ENCODE measurements at regions not wholly inside any gene's neighbourhood (a gene's known extent, or its start where the extent isn't known, plus 50 kb on each side); places are given as distances from the start of the nearest gene placed in this dataset.

GRCh38 chr20:40336533-40336932, 352.5 kb downstream of the MAFB start:
- no peak for DNase-seq
- Histone ChIP-seq H3K27me3 (replicated peaks) (no peaks in the 10 kb centered on the region), H3K36me3 (replicated peaks) (no peaks in the 10 kb centered on the region), H3K4me3 (ENCODE audit: low read depth, low read length) (no peak overlapping the region), H3K27ac (no peak overlapping the region)
- TF ChIP-seq CTCF (IDR thresholded peaks at IDR 0.05; ENCODE audit: low read depth, low read length, missing control alignments), result no peak
- in situ Hi-C loops (cut with HindIII; ENCODE audit: low pct_ligation_motif_present, low sequenced_read_pairs), result no loop called here

GRCh38 chr20:40335901-40336351, 353.1 kb downstream of the MAFB start:
- Histone ChIP-seq H3K36me3 (replicated peaks) (no peaks in the 10 kb centered on the region), H3K4me3 (ENCODE audit: low read depth, low read length) (no peak overlapping the region), H3K27me3 (replicated peaks) (no peaks in the 10 kb centered on the region), H3K27ac (no peak overlapping the region)
- no peak for TF ChIP-seq CTCF (IDR thresholded peaks at IDR 0.05; ENCODE audit: low read depth, low read length, missing control alignments)
- in situ Hi-C loops (cut with HindIII; ENCODE audit: low pct_ligation_motif_present, low sequenced_read_pairs), result no loop called here
- DNase-seq, result no peak

DNA sequence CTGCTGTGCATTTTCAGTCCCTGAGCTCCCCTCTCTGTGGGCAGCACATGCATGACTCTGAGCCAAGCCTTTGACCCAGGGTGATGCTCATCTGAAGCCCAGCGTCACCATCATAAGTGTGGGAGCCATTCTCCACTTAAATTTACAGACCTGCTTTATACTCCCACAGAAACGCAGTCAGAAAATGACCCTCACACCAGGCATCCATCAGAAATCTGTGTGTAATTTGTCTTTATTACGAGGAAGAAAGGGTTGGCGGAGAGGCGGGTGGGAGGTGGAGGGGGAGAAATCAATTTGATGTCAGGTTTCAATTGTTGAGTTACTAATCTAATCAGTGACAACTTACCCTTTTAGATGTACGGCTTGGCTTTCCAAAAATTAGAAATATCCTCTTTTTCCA, 353.6 kb downstream of the MAFB start:
- DNase-seq, result no peak
- no peak for TF ChIP-seq CTCF (IDR thresholded peaks at IDR 0.05; ENCODE audit: low read depth, low read length, missing control alignments)
- Histone ChIP-seq H3K4me3 (ENCODE audit: low read depth, low read length) (no peak overlapping the region), H3K27ac (no peak overlapping the region), H3K36me3 (replicated peaks) (no peaks in the 10 kb centered on the region), H3K27me3 (replicated peaks) (no peaks in the 10 kb centered on the region)
- in situ Hi-C loops (cut with HindIII; ENCODE audit: low pct_ligation_motif_present, low sequenced_read_pairs), result no loop called here

- no peak for DNase-seq
- in situ Hi-C loops (cut with HindIII; ENCODE audit: low pct_ligation_motif_present, low sequenced_read_pairs), result no loop called here
- no peak for TF ChIP-seq CTCF (IDR thresholded peaks at IDR 0.05; ENCODE audit: low read depth, low read length, missing control alignments)
- Histone ChIP-seq H3K27me3 (replicated peaks) (no peaks in the 10 kb centered on the region), H3K27ac (no peak overlapping the region), H3K4me3 (ENCODE audit: low read depth, low read length) (no peak overlapping the region), H3K36me3 (replicated peaks) (no peaks in the 10 kb centered on the region)
Measured at GRCh38 chr20:40333591-40333990, 355.4 kb downstream of the MAFB start.

- H3K27ac ChIP-seq, result no peak overlapping the region
- TF ChIP-seq CTCF (IDR thresholded peaks at IDR 0.05; ENCODE audit: low read depth, low read length, missing control alignments), result no peak
- no peaks in the 10 kb centered on the region for H3K27me3 ChIP-seq (replicated peaks)
- no peak for DNase-seq
- in situ Hi-C loops (cut with HindIII; ENCODE audit: low pct_ligation_motif_present, low sequenced_read_pairs), result no loop called here
- H3K4me3 ChIP-seq (ENCODE audit: low read depth, low read length), result no peak overlapping the region
- no peaks in the 10 kb centered on the region for H3K36me3 ChIP-seq (replicated peaks)
Measured at GRCh38 chr20:40331807-40332560, 357.1 kb downstream of the MAFB start.

- in situ Hi-C loops (cut with HindIII; ENCODE audit: low pct_ligation_motif_present, low sequenced_read_pairs), result no loop called here
- Histone ChIP-seq H3K4me3 (ENCODE audit: low read depth, low read length) (no peak overlapping the region), H3K27ac (no peak overlapping the region), H3K36me3 (replicated peaks) (no peaks in the 10 kb centered on the region), H3K27me3 (replicated peaks) (no peaks in the 10 kb centered on the region)
- DNase-seq, result no peak
- no peak for TF ChIP-seq CTCF (IDR thresholded peaks at IDR 0.05; ENCODE audit: low read depth, low read length, missing control alignments)
Measured at GRCh38 chr20:40331249-40331648, 357.8 kb downstream of the MAFB start.
